Osteoblast (primary cell): ENCODE measurements at regions not wholly inside any gene's neighbourhood (a gene's known extent, or its start where the extent isn't known, plus 50 kb on each side); places are given as distances from the start of the nearest gene placed in this dataset.

ENCODE experiments used
- DNase-seq: peaks from one replicate; pipeline ENCODE4 v3.0.0; 2011; ENCODE audit warnings: low spot score, mixed read lengths; ENCODE audit not compliant: insufficient read length; ENCODE audit errors: missing footprints
- H2AFZ ChIP-seq: 2 replicates; pipeline ENCODE4 v1.6.0; 2011; ENCODE audit warnings: mild to moderate bottlenecking, low read length
- H3K27ac ChIP-seq: 2 replicates; pipeline ENCODE4 v1.5.1; 2011; ENCODE audit warnings: mild to moderate bottlenecking, low read depth, low read length, moderate library complexity
- H3K27me3 ChIP-seq: 2 replicates; pipeline ENCODE4 v1.6.0; 2012; ENCODE audit warnings: mild to moderate bottlenecking, control low read depth, inconsistent platforms, low read length, moderate library complexity; ENCODE audit not compliant: insufficient read depth
- H3K36me3 ChIP-seq: 2 replicates; pipeline ENCODE4 v1.5.1; 2011; ENCODE audit warnings: mild to moderate bottlenecking, low read length, control low read depth, moderate library complexity; ENCODE audit not compliant: insufficient read depth
- H3K4me1 ChIP-seq: 2 replicates; pipeline ENCODE4 v1.5.1; 2011; ENCODE audit warnings: mild to moderate bottlenecking, low read length, control low read depth, moderate library complexity; ENCODE audit not compliant: insufficient read depth
- H3K4me2 ChIP-seq: 2 replicates; pipeline ENCODE4 v1.6.0; 2011; ENCODE audit warnings: mild to moderate bottlenecking, low read length; ENCODE audit not compliant: insufficient read depth
- H3K4me3 ChIP-seq: fragments of 200-600 bp; sonication (generic); 3 replicates; pipeline ENCODE4 v1.5.1; 2012; ENCODE audit warnings: mild to moderate bottlenecking, low read length, inconsistent platforms; ENCODE audit not compliant: insufficient read depth
- H3K79me2 ChIP-seq: 2 replicates; pipeline ENCODE4 v1.6.0; 2012; ENCODE audit warnings: mild to moderate bottlenecking, low read length, control low read depth, inconsistent platforms; ENCODE audit not compliant: insufficient read depth
- H3K9me3 ChIP-seq: 2 replicates; pipeline ENCODE4 v1.5.1; 2011; ENCODE audit warnings: low read depth, low read length, control low read depth
- H4K20me1 ChIP-seq: 2 replicates; pipeline ENCODE4 v1.6.0; 2012; ENCODE audit warnings: mild to moderate bottlenecking, low read length, control low read depth; ENCODE audit not compliant: insufficient read depth
- CTCF ChIP-seq: IDR thresholded peaks from 2 replicates; pipeline ENCODE4 v1.5.1; 2011; ENCODE audit warnings: mild to moderate bottlenecking, low read depth, low read length, moderate library complexity; ENCODE audit errors: extremely low read depth

DNA sequence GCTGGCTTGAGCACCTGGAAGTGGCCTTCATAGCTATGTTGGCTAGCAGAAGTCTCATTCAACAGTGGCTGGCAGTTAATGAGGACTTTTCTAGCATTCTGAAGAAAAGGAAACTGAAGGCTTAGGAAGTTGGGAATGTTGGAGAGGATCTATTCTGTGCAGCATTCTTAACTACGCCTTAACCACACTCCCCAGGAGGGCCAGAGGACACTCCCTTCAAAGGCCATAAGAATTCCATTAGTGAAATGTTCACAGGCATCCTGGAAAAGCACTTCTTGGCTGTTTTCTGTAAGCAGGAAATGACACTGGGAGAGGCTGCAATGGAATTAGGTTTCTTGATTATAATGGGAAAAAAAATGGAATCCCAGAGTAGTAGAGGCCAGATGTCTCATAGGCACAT, 188.9 kb downstream of the ARHGAP12 start:
- no peak for DNase-seq
- Histone ChIP-seq H4K20me1 (no peaks in the 10 kb centered on the region), H3K27ac (no peak overlapping the region), H3K36me3 (no peaks in the 10 kb centered on the region), H3K4me1 (peaks cover 11% of the 10 kb centered on the region), H3K27me3 (no peaks in the 10 kb centered on the region), H2AFZ (peak overlapping the region; percentile 38), H3K4me2 (no peak overlapping the region), H3K9me3 (no peaks in the 10 kb centered on the region), H3K4me3 (no peak overlapping the region), H3K79me2 (no peaks in the 10 kb centered on the region)
- no peak for TF ChIP-seq CTCF

GRCh38 chr10:31739146-31739545, 189.5 kb downstream of the ARHGAP12 start:
- Histone ChIP-seq H3K4me2 (no peak overlapping the region), H3K4me3 (no peak overlapping the region), H3K79me2 (no peaks in the 10 kb centered on the region), H3K9me3 (no peaks in the 10 kb centered on the region), H3K27ac (no peak overlapping the region), H3K4me1 (peaks cover 11% of the 10 kb centered on the region), H3K27me3 (no peaks in the 10 kb centered on the region), H3K36me3 (no peaks in the 10 kb centered on the region), H2AFZ (no peak overlapping the region), H4K20me1 (no peaks in the 10 kb centered on the region)
- no peak for TF ChIP-seq CTCF
- no peak for DNase-seq

DNA sequence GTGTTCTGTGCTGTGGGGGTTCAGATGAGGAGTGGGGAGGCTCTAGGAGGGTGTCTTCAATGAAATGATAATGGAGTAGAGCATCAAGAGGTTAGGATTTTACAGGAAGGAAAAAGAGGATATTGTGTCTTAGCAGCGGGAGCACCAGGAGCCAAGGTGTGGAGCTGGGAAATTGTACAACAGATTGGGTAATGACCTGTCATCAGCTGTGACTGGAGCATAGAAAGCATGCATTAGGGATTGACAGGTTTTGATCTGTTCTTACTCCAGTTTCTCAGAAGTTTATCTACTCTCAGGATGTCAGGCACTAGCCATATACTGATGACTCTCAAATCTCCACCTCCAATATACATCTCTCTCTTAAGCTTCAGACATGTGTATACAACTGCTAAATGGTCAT, 196.9 kb downstream of the ARHGAP12 start:
- Histone ChIP-seq H4K20me1 (no peaks in the 10 kb centered on the region), H3K27me3 (peaks cover 8% of the 10 kb centered on the region)

DNA sequence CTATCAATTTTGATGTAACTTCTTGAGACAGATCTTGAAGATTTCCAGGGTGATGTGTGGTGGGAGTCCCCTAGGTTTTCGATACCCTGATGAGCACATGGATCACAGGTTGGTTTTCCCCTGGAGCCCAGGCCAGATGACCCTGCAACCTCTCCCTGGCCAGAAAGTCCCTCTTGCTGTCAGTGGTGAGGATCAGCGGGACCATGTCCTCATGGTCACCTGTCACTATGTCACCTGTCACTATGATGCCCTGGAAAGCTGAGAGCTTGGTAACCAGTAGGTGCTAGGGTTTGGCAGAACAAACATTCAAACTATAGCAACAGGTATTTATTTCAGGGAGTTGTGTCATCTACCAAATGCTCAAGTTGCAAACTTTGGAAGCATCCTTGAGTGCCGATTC, 197.9 kb downstream of the ARHGAP12 start:
- H4K20me1 ChIP-seq: no peaks in the 10 kb centered on the region
- H3K27me3 ChIP-seq: peaks cover 8% of the 10 kb centered on the region
- H3K9me3 ChIP-seq: no peaks in the 10 kb centered on the region
- DNase-seq: no peak
- TF ChIP-seq CTCF: no peak
- H2AFZ ChIP-seq: no peak overlapping the region
- no peak overlapping the region for H3K4me2 ChIP-seq
- H3K4me3 ChIP-seq: no peak overlapping the region
- H3K36me3 ChIP-seq: no peaks in the 10 kb centered on the region
- H3K4me1 ChIP-seq: no peaks in the 10 kb centered on the region
- no peak overlapping the region for H3K27ac ChIP-seq
- no peaks in the 10 kb centered on the region for H3K79me2 ChIP-seq

More for the DNA sequence above, 196.9 kb downstream of the ARHGAP12 start:
- Histone ChIP-seq H3K79me2 (no peaks in the 10 kb centered on the region), H2AFZ (no peak overlapping the region), H3K4me2 (no peak overlapping the region), H3K4me3 (no peak overlapping the region), H3K36me3 (no peaks in the 10 kb centered on the region), H3K9me3 (no peaks in the 10 kb centered on the region), H3K4me1 (no peaks in the 10 kb centered on the region), H3K27ac (no peak overlapping the region)
- TF ChIP-seq CTCF: no peak
- no peak for DNase-seq
